ENCODE measurements at regions not wholly inside any gene's neighbourhood (a gene's known extent, or its start where the extent isn't known, plus 50 kb on each side); places are given as distances from the start of the nearest gene placed in this dataset.

- TF ChIP-seq POLR2A (IDR thresholded peaks at IDR 0.05; ENCODE audit: low read depth, low read length), result no peak
- TF ChIP-seq POLR2AphosphoS5 (IDR thresholded peaks at IDR 0.05; ENCODE audit: low read depth, low read length), result no peak
Observed at GRCh38 chr2:180664507-180664906, 315.9 kb upstream of the UBE2E3 start.
